ENCODE measurements at regions not wholly inside any gene's neighbourhood (a gene's known extent, or its start where the extent isn't known, plus 50 kb on each side); places are given as distances from the start of the nearest gene placed in this dataset.

- DNase-seq (ENCODE audit: low spot score) = no peak
Observed at GRCh38 chr2:16050908-16051489, 110.6 kb downstream of the MYCN start.

GRCh38 chr2:16050261-16050907 lies 110.0 kb downstream of the MYCN start:
- no peak for DNase-seq (ENCODE audit: low spot score)

- no peak for DNase-seq (ENCODE audit: low spot score)
Observed at GRCh38 chr2:16049406-16049805, 109.1 kb downstream of the MYCN start.

- DNase-seq (ENCODE audit: low spot score) = no peak
Observed at GRCh38 chr2:16048466-16048865, 108.1 kb downstream of the MYCN start.

GRCh38 chr2:16047701-16048100 lies 107.4 kb downstream of the MYCN start:
- no peak for DNase-seq (ENCODE audit: low spot score)

- DNase-seq (ENCODE audit: low spot score) = no peak
Observed at GRCh38 chr2:16046649-16047048, 106.3 kb downstream of the MYCN start.

GRCh38 chr2:16045653-16046352 lies 105.5 kb downstream of the MYCN start:
- no peak for DNase-seq (ENCODE audit: low spot score)

GRCh38 chr2:16044946-16045456 lies 104.7 kb downstream of the MYCN start:
- no peak for DNase-seq (ENCODE audit: low spot score)

DNA sequence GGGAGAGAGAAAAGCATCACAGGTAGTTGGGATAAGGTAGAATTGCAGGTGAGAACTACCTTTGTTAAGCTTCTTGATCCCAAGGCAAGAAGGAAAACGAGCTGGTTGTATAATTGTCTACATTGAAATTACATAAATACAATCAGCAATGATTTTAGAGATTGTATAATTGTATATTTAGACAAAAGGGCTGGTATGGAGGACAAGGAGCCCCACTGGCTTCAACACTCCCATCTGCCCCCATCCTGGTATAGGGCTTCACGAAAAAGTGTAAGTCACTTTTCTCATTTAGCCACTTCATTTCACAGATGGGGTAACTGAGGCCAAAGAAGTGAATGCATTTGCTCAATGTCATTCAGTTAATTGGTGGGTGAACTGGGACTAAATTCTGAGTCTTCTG lies 103.3 kb downstream of the MYCN start:
- no peak for DNase-seq (ENCODE audit: low spot score)

DNA sequence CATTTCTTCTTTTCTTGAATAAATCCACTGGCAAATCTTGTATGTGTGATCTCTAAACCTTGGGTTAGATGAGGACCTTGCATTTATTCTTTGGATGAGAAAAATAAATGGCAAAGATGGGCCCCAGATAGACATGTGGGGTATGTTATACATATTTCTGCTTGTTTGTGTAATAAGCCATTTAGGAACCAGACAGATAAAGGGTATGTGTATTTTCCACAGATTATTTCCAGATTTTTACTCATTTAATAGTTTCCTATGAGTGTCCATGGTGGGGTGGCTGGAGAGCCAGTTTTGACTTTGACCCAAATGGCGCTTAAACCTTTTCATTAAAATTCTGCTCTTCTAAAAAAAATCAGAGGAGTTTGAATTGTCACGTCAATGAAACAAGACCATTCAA lies 102.8 kb downstream of the MYCN start:
- DNase-seq (ENCODE audit: low spot score) = no peak

- DNase-seq (ENCODE audit: low spot score) = no peak
Observed at GRCh38 chr2:16042201-16042700, 101.9 kb downstream of the MYCN start.

DNA sequence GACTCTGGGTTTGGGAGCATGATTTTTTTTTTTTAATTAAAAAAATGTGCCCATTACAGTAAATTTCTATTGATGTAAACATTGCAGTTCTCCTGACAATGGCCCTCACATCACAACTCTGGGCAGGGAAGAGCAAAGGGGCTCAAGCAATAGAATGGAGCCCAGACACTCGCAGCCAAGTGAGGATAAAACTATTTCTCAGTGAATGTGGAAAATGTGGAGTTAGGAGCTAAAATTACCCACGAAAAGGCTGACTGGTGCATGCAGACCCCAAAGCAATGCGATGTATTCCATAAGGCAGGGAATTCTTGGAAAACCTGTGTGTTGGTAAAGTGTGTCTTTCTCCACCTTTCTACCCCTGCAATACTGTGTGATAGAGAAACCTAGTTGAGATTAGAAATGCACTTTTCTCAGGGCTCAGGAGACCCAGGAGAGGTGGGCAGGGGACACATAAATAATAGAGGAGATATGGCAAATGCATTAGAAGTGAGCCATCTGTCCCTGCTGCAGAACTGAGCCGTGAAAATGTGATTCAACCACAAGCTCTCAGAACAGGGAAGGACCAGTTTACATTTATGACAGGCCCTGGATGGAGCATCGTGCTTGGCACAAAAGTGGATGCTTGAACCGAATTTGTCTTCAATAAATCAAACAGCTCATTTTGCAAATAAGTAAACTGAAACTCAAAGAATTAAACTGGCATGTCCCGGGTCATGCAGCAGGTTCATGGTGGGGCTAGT lies 100.1 kb downstream of the MYCN start:
- no peak for DNase-seq (ENCODE audit: low spot score)

- no peak for DNase-seq (ENCODE audit: low spot score)
Observed at GRCh38 chr2:16039823-16040222, 99.5 kb downstream of the MYCN start.

DNA sequence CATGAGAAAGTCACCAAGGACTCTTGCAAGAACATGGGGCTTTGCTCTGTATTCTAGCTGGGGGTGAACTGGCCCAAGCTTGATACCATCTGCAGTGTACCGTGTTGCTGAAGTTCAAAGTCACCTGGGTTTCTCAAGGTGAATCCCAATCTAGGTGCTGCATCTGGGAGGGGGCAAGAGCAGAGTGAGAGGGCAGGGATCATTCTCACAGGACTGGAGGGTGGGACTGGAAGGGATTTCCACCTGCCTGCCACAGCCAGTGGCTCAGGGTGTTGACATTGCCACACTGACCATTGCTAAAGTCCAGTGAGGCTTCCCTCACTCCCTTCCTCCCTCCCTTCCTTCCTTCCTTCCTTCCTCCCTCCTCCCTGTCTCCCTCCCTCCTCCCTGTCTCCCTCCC lies 98.7 kb downstream of the MYCN start:
- no peak for DNase-seq (ENCODE audit: low spot score)

DNA sequence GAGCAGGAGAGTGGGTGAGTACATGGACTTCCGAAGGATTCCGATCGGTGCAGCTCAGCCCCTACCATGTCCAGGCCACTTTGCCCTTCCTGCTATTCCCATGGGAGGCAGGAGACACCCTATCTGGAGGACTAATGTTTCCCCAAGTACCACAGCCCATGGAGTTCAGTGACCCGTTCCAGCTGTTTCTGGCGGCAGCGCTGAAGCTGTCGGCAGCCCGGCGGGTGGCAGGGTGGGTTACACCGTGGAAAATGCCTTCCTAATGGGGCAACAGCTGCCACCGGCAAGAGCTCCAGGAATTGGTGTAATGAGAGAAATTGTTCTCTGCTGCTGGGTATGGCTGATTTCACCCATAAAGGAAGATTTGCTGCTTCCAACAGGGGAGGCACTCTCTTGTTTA lies 98.3 kb downstream of the MYCN start:
- no peak for DNase-seq (ENCODE audit: low spot score)

GRCh38 chr2:16037808-16038457 lies 97.6 kb downstream of the MYCN start:
- DNase-seq (ENCODE audit: low spot score) = no peak

GRCh38 chr2:16036951-16037350 lies 96.6 kb downstream of the MYCN start:
- DNase-seq (ENCODE audit: low spot score) = no peak

DNA sequence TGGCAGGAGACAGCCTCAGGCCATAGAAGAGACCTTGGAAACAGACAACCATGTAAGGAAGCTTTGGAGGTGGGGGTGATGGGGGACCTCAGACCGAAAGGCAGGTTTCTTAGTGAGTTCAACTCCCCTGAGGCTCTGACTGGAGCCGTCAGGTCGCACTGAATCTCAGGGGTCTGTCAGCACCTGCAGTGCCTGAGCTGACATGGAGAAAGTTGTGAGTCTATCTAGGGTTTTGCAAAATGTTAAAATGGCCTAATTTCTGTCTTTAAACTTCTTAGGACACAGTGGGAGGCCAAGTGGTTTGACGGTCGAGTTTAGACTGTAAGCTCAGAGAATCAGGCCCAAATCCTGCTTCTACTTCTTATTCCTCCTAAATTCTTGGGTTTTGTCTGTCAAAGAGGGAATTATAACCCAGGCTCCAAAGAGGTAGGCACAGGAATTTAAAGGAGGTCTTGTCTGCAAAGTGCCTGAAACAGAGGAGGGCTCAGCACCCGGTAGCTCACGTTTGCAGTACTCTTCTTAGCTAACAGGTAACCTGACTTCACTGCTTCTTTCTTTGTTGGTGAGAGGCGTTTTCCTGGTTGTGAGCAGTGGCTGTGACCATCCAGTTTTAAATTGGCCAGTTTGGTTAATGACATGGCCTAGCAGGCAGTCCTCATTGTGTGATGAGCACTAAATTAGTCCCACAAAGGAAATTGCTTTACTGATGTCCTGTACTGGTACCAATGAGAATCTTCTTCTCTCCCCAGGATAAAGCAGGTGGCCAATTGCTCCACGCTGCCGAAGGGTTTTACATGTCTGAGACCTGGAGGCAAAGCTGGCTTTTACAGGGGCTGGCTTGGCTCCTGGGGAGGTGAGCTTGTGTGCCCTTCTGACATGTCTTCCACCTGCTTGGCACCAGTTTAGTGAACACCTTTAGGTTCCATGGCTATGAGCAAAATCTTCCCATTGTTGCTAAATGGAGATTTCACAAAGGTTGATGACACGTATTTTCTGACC lies 95.7 kb downstream of the MYCN start:
- DNase-seq (ENCODE audit: low spot score) = no peak

GRCh38 chr2:16034975-16035746 lies 94.8 kb downstream of the MYCN start:
- DNase-seq (ENCODE audit: low spot score) = no peak
